GM18858 (cell line): ENCODE measurements at regions not wholly inside any gene's neighbourhood (a gene's known extent, or its start where the extent isn't known, plus 50 kb on each side); places are given as distances from the start of the nearest gene placed in this dataset.

Experiments used
- ATAC-seq: cut with Tn5 transposase; IDR thresholded peaks from one replicate; pipeline ENCODE4 v1.9.1; 2021; ENCODE audit not compliant: unreplicated experiment

- ATAC-seq: no peak
These were observed 52.1 kb downstream of the GSC start for GRCh38 chr14:94717808-94718207.

GRCh38 chr14:94716976-94717375, 52.9 kb downstream of the GSC start:
- no peak for ATAC-seq

DNA sequence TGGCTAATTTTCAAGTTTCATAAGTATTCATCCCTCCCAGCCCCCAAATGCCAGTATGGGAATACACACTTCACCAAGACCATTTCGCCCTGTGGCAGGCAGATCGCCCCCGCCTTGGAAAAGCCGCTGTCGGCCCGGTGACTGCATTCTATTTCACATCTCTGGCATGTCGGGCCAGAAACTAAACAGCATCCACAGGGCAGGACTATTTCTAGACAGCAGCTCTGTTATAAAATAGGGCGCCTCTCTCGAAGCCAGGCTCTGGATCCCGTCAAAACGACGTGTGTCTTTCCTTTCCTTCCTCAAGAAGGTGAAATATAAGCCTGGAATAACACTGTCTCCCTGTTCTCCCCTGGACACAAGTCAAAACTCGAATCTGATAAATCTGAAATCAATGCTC, 56.8 kb downstream of the GSC start:
- ATAC-seq: no peak

GRCh38 chr14:94710731-94711130, 59.2 kb downstream of the GSC start:
- ATAC-seq: no peak

DNA sequence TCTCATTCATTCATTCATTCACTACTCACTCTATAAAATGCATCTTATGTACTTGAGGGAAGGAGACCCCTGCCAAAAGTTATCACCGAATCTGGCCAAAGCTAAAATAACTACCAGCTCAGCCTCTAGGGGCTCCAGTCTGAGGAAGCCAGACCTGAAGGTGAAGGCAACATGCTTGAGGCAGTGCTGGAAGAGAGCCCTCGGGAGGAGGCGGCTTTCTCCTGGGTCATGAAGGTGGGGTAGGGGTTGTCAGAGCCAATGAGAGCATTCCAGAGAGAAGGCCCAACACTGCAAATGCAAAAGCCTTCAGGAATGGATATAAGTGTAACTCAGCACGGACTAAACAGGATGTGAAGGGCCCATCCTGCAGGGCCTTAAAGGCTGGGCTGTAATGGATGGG, 62.4 kb downstream of the GSC start:
- no peak for ATAC-seq

DNA sequence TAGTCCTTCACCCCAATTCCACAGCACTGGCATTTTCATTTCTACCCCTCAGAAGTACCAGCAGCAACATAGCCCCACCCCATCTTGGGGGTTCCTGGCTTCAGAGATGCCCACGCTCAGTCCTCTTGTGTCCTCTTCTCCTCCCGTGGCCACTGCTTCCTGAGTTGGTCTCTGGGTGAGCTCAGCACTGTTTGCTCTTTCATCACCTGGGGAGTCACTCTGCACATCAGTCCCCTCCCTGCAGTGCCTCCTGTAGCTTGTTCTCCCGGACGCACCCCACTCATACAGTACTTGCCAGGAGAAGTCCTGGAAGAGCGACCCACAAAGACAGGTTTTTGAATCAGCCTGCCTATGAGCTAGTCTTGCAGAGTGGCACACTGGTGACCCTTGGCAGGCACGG, 63.8 kb downstream of the GSC start:
- no peak for ATAC-seq

DNA sequence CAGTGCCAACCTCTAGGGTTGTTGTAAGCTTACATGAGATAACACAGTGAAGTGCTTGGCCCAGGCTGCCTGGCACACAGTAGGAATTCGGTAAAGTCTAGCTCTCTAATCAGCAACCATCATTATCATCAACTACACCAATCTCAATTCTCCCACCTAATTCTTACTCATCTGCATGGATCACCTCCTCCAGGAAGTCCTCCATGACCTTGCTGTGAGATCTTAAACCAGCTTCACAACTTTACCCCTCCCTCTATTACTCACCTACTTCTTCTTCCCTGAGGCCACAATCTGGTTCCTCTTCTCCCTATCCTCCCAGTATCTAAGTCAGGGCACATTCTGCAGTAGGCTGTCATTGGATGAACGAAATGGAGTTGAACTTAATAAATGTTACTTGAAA, 67.3 kb downstream of the GSC start:
- ATAC-seq: no peak

- no peak for ATAC-seq
These were observed 68.0 kb downstream of the GSC start for GRCh38 chr14:94701861-94702370.

DNA sequence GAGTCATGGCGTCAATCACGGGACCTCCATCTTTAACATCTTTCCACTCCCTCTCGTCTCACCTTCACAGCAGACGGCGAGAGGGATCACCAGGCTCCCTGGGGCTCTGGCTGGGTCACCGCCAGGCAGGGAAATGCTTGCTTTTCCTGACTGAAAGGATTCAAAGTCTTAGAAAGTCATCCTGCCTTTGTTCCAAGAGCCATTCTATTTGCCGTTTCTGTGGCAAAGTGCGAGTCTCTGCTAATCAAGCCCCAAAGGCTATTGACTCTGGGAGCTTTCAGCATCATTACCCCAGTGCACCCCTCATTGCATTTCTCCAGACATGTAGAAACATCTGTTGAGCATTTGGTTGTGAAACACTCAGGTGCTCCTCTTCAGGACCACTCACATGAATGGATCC, 69.6 kb downstream of the GSC start:
- no peak for ATAC-seq

- no peak for ATAC-seq
These were observed 70.1 kb downstream of the GSC start for GRCh38 chr14:94699831-94700230.

DNA sequence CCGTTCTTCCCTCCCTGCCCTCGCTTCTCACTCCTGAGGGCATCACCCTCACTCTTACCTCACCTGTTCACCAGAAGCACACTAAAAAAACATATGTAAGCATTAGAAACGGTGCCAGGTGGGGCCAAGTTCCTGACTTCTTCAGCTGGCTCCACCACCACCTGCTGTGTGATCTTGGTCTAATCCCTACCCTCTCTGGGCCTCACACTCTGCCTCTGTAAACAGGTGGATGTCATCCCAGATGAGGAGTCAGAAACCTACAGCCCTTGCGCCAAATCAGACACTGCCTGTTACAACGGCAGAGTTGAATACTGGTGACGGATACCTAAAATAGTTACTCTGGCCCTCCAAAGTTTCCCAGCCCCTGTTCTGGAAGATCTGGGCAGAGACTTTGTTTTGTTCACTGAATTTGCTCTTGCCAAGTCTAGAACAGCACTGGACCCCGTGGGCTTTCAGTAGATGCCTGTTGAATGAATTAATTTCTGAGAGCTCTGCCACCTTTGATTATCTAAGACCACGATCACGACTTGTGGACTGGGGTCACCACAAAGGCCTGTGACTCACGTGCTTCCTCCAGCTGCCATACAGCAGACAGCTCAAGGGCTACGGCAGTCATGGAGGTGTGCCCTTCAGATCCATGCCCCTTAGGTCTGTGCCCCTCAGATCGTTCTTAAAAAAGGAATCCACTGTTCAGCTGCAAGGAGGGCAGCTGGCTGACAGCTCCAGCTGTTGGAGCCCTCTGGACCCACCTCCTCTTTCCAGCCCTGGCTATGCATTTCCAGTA, 71.9 kb downstream of the GSC start:
- no peak for ATAC-seq

DNA sequence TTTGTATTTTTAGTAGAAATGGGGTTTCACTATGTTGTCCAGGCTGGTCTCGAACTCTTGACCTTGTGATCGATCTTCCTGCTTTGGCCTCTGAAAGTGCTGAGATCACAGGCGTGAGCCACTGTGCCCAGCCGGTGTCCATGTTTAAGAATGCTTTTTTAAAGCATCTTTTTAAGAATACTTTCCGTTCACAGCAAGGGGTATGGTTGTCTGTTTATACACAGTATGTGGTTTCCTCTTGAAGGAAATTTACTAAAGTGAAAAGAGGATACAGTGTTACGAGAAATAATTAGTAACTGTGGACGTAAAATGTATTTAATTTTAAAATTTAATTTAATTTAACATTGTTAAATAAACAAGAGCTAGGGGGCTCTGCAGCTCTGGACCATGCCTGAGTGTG, 73.4 kb downstream of the GSC start:
- no peak for ATAC-seq

DNA sequence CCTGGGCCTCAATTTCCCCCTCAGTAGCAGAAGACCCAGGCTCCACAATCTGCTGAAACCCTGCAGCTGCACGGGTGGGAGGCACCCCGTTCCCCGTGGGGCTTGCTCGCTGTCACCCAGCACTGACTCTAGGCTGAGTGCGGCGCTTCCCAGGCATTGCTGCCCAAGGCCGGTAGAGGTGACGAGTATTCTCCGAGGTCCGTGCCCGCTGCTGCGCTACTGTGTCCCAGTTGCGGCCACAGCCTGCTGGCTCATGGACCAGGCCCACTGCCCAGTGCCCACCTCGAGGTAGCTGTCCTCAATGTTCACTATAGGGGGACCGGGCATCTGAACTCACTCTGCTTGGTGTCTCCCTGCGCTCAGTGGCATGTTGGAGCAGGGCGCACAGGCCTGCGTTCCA, 74.7 kb downstream of the GSC start:
- ATAC-seq: no peak

DNA sequence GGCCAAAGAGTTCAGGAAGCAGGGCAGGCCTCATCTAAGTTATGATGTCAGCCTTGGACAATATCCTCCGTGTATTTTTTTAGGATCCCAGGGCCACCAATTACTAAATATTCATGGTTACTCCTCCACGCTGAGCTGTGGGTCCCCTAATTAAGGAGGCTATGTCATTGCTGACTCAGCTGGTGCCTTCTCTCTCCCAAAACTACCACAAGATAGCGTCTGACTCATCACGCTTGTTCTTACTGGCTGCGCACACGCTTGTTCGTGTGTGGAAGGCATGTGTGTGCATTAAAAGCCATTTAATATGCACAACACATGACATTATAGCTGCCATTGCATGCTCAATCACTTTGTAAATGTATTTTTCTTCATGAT, 78.3 kb downstream of the GSC start:
- no peak for ATAC-seq

DNA sequence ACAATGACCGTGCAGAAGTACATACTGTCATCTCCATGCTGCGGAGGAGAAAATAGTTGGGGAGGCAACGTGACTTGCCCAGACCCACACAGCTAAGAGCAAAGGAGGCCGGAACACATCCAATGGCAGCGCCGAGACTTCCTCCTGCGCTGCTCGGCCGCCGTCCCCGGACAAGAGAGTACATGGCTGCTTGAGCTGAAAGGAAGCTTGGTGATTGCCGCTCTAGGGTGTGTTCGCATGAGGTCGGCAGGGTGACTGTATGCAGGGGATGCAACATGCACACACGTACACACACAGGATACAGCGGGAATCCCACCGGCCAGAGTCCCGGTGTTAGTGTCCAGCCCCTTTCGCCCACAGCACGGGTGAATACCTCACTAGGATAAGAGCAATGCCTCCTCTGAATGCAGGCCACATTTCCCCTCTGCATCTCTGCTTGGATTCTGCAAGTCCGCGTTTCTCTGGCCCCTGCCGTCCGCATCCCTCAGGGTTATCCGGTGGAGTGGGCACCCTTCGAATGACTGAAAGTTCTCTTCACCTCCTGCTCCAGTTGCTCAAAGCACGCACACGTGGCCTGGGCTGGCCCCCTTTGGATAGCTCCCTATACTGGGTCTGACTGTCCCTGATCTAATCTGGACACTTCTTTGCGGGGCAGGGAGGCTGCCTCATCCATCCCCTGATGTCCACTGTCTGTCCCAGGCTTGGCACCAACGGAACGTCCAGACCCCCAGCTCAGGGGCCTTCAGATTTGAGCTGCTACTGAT, 78.8 kb downstream of the GSC start:
- ATAC-seq: no peak

DNA sequence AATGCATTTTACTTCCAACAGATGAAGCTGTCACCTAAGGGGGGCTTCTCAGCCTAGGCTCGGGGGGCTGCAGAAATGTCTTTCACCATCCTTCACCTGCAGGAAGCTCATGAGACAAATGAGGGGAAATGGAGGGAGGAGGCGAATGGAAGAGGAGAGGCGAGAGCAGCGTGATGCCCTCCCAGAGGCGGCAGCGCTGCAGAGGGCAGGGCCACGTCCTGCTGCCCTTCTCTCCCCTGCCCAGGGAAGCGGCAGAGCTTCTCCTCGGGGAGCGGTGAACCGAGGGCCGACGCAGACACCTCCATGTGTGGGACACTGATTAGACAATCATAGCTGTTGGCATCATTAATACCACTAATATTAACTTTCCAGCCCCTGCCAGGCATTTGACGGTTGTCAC, 78.3 kb downstream of the SERPINA3 start:
- ATAC-seq: no peak

DNA sequence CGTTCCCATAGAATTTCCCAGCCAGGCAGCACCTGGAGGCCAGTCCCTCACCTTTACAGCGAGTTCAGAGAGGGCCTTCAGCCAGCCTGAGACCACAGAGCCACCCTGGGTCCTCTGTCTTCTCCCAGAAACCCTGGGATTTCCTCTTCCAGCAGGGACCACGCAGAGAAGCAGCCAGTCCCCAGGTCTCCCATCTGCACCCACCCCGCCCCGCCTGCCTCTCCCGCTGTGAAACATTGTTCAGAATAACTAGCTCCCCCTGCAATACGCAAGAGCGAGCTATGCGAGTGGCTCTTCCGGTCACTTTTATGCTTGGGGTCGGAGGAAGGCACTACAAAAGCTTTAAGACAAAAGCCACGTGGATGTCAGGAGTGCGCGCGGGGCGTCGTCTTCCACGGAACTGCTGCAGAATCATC, 77.8 kb downstream of the SERPINA3 start:
- no peak for ATAC-seq

GRCh38 chr14:94689218-94689984, 77.2 kb downstream of the SERPINA3 start:
- peak; percentile 51 for ATAC-seq

- ATAC-seq: no peak
These were observed 74.4 kb downstream of the SERPINA3 start for GRCh38 chr14:94686511-94687160.

- no peak for ATAC-seq
These were observed 73.7 kb downstream of the SERPINA3 start for GRCh38 chr14:94685681-94686485.
